OCI-LY7 (cell line): ENCODE measurements at regions not wholly inside any gene's neighbourhood (a gene's known extent, or its start where the extent isn't known, plus 50 kb on each side); places are given as distances from the start of the nearest gene placed in this dataset.

Experiments used
- EZH2phosphoT487 ChIP-seq: fragments of 200-600 bp; sonication (generic); IDR thresholded peaks from 2 replicates; pipeline ENCODE4 v1.6.1; 2018; ENCODE audit warnings: low read depth, borderline replicate concordance, mild to moderate bottlenecking, mixed run types, antibody characterized with exemption, low read length, moderate library complexity, mixed read lengths
- TF ChIP-seq, protein P1 (sequence below): fragments of 200-600 bp; sonication (generic); conservative IDR thresholded peaks from 2 replicates; pipeline ENCODE4 v1.5.1; 2014; ENCODE audit warnings: mild to moderate bottlenecking, antibody characterized with exemption, low read length, moderate library complexity, mixed read lengths

DNA sequence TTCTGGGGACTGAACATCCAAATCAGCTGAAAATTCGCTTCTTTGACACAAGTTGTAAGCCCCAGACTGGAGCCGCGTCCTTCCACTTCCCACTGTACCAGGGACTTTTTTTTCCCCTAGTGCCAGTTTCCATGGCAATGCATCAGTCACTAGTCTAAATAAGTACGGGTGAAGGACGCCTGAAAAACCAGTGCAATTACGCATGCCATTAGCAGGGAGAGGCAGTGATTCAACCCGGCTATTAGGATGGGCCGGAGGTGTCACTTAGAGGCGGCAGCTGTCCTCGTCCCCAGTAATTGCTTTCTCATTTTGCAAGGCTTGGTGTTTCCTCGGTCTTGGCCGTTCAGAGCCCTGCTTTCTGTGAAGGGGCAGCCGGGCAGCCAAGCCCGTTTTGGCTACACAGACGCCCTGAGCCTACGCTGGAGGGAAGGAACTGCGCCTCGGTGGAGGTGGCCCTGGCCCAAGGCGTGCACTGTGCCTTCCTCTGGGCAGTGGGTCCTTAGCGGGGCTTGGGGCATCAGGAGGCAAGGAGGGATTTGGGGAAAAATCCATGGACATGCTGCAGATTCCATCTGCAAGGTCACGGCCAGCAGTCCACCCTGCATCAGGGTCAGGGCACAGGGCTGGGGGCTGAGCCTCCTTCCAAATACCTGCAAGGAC, 319.7 kb downstream of the CTTN start:
- TF ChIP-seq, protein P1, sequence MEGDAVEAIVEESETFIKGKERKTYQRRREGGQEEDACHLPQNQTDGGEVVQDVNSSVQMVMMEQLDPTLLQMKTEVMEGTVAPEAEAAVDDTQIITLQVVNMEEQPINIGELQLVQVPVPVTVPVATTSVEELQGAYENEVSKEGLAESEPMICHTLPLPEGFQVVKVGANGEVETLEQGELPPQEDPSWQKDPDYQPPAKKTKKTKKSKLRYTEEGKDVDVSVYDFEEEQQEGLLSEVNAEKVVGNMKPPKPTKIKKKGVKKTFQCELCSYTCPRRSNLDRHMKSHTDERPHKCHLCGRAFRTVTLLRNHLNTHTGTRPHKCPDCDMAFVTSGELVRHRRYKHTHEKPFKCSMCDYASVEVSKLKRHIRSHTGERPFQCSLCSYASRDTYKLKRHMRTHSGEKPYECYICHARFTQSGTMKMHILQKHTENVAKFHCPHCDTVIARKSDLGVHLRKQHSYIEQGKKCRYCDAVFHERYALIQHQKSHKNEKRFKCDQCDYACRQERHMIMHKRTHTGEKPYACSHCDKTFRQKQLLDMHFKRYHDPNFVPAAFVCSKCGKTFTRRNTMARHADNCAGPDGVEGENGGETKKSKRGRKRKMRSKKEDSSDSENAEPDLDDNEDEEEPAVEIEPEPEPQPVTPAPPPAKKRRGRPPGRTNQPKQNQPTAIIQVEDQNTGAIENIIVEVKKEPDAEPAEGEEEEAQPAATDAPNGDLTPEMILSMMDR: no peak
- TF ChIP-seq EZH2phosphoT487: no peak
